Gastroesophageal sphincter (tissue), 4 donors: ENCODE measurements at regions not wholly inside any gene's neighbourhood (a gene's known extent, or its start where the extent isn't known, plus 50 kb on each side); places are given as distances from the start of the nearest gene placed in this dataset.
"Not testable (repeated sequence)": the region's sequence is repeated elsewhere in the genome, so short reads cannot be mapped to it uniquely, and the experiment has no call there.

Experiments
- ATAC-seq: fragments of 150-250 bp; one replicate; pipeline ENCODE4 v1.9.1; 2016; ENCODE audit warnings: mild to moderate bottlenecking, moderate library complexity
- H3K27ac ChIP-seq, 4 donors: fragments of 200-600 bp; sonication (generic) in 3 of 4; 1 replicate in 3 of 4; 2 replicates in 1 of 4; pipeline ENCODE4 v1.5.1; 2016 to 2019
- H3K27me3 ChIP-seq: fragments of 200-600 bp; sonication (generic); one replicate; pipeline ENCODE4 v1.5.1; 2019
- H3K36me3 ChIP-seq, 2 donors: fragments of 200-600 bp; sonication (generic); one replicate each; pipeline ENCODE4 v1.5.1; 2019; ENCODE audit warnings: control low read depth in 1 of 2
- H3K4me1 ChIP-seq, 3 donors: fragments of 200-600 bp; sonication (generic); 1 replicate in 2 of 3; 2 replicates in 1 of 3; pipeline ENCODE4 v1.5.1; 2016 to 2019; ENCODE audit warnings: control low read depth in 2 of 3
- H3K4me3 ChIP-seq, 2 donors: fragments of 200-600 bp; sonication (generic); one replicate each; pipeline ENCODE4 v1.5.1; 2019; ENCODE audit warnings: mild to moderate bottlenecking in 1 of 2, moderate library complexity in 1 of 2
- H3K9me3 ChIP-seq, 3 donors: fragments of 200-600 bp; sonication (generic); one replicate each; pipeline ENCODE4 v1.5.1; 2017 to 2019; ENCODE audit warnings: control low read depth in 2 of 3
- EP300 ChIP-seq: sonication (generic); formaldehyde crosslinking; IDR thresholded peaks from one replicate; pipeline ENCODE4 v1.6.1; 2017; ENCODE audit warnings: antibody characterized with exemption, mild to moderate bottlenecking
- POLR2A ChIP-seq, 2 donors: fragments of 450-650 bp; IDR thresholded peaks; one replicate each; pipeline ENCODE4 v1.6.1; 2017; ENCODE audit warnings: antibody characterized with exemption in 2 of 2, mild to moderate bottlenecking in 2 of 2, moderate library complexity in 1 of 2
- POLR2AphosphoS5 ChIP-seq: sonication (generic); formaldehyde crosslinking; IDR thresholded peaks from one replicate; pipeline ENCODE4 v1.6.1; 2017; ENCODE audit warnings: antibody characterized with exemption
- WGBS, 2 donors: methylation state at CpG; one replicate each; pipeline ENCODE4 v1.1.5; 2018; ENCODE audit warnings: low coverage in 1 of 2; 5-methylcytosine and 5-hydroxymethylcytosine counted together
- TF ChIP-seq, protein P1 (sequence below), 4 experiments: fragments of 200-600 bp in 2 of 4; fragments of 450-650 bp in 2 of 4; sonication (generic) in 1 of 4; IDR thresholded peaks; one replicate each; pipeline ENCODE4 v1.5.1; 2017 to 2019; ENCODE audit warnings: antibody characterized with exemption in 4 of 4, mild to moderate bottlenecking in 2 of 4, moderate library complexity in 2 of 4

DNA sequence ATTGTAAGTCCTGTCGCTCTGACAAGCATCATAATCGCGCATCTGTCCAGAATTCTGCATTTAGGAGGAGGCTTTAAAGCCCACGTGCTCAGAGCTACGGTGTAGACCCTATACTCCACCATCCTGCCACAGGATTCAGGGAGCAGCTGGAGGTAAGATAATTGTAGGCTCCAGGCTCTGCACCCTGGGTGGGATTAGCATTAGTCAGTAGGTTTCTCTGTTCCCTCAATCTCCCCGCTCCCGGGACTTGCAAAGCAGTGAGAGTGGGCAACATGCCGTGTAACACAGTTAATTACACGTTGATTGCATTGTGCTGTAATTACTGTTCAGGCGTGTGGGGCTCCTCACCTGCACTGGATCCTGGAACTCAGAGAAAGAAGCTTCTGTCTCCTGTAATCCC is 89.3 kb upstream of the CUX1 start:
- H3K36me3 ChIP-seq = no peaks in the 10 kb centered on the region
- no peak for ATAC-seq
- peaks cover 0 to 4% (median 0%) of the 10 kb centered on the region in 3 donors for H3K9me3 ChIP-seq
- H3K27me3 ChIP-seq = no peaks in the 10 kb centered on the region
- peaks cover 0 to 6% (median 2%) of the 10 kb centered on the region in 3 donors for H3K4me1 ChIP-seq
- no peak overlapping the region for H3K27ac ChIP-seq
- TF ChIP-seq POLR2A (IDR thresholded peaks at IDR 0.05) = no peak
- TF ChIP-seq, protein P1, sequence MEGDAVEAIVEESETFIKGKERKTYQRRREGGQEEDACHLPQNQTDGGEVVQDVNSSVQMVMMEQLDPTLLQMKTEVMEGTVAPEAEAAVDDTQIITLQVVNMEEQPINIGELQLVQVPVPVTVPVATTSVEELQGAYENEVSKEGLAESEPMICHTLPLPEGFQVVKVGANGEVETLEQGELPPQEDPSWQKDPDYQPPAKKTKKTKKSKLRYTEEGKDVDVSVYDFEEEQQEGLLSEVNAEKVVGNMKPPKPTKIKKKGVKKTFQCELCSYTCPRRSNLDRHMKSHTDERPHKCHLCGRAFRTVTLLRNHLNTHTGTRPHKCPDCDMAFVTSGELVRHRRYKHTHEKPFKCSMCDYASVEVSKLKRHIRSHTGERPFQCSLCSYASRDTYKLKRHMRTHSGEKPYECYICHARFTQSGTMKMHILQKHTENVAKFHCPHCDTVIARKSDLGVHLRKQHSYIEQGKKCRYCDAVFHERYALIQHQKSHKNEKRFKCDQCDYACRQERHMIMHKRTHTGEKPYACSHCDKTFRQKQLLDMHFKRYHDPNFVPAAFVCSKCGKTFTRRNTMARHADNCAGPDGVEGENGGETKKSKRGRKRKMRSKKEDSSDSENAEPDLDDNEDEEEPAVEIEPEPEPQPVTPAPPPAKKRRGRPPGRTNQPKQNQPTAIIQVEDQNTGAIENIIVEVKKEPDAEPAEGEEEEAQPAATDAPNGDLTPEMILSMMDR (IDR thresholded peaks at IDR 0.05) = no peak
- TF ChIP-seq POLR2AphosphoS5 = no peak
- TF ChIP-seq EP300 = no peak
- no peak overlapping the region for H3K4me3 ChIP-seq
- WGBS, 2 donors = 75 to 83% methylated on average over 4 to 5 of the region's 10 CpGs

DNA sequence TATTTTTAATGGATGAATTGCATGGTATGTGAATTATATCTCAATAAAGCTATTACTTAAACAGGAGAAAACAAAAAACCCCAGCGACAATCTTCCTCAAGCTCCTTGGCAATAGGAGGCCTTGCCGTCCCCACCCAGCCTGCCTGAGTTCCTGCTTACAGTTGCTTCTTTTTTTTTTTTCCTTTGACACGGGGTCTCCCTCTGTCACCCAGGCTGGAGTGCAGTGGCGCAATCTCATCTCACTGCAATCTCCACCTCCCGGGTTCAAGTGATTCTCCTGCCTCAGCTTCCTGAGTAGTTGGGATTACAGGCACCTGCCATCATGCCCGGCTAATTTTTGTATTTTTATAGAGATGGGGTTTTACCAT is 88.6 kb upstream of the CUX1 start:
- ATAC-seq, H3K36me3 ChIP-seq, H3K4me3 ChIP-seq, H3K27ac ChIP-seq, H3K9me3 ChIP-seq, H3K27me3 ChIP-seq: not testable (repeated sequence)
- WGBS, 2 donors = 73 to 75% methylated on average over 5 to 6 of the region's 6 CpGs
- peaks cover 0 to 13% (median 6%) of the 10 kb centered on the region in 3 donors for H3K4me1 ChIP-seq

DNA sequence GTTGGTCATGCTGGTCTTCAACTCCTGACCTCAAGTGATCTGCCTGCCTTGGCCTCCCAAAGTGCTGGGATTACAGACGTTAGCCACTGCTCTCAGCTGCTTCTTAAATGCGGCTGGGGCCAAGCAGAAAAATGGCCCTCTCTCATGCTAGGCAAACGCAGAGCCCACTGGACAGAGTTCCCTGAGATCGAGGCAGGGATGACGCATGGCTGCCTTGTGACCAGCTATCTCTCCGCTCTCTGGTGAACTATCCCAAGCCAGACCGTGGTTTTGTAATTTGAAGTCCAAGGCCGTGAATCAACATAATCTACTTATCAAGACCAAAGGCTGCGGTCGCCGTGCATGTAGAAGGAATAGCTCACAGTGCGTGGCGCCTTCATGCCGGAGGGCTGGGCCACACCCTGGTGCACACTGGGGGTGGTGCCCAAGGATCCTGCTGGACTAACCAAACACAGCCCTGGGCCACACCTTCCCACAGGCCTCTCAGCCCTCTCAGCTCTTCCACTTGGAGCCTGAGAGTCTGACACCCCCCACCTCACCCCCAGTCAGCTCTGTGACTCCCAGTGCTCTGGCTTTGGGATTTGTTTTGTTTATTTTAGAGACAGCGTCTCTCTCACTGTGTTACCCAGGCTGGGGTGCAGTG is 88.1 kb upstream of the CUX1 start:
- Histone ChIP-seq H3K36me3 (no peaks in the 10 kb centered on the region), H3K9me3 (no peaks in the 10 kb centered on the region), H3K27ac (no peak overlapping the region), H3K27me3 (no peaks in the 10 kb centered on the region), H3K4me1 (peaks cover 0 to 18% (median 6%) of the 10 kb centered on the region in 3 donors), H3K4me3 (no peak overlapping the region)
- TF ChIP-seq POLR2A (IDR thresholded peaks at IDR 0.05) (no peak), POLR2AphosphoS5 (no peak), EP300 (no peak)
- TF ChIP-seq, protein P1 (IDR thresholded peaks at IDR 0.05) = no peak
- 89 to 93% methylated on average over 9 to 10 of the region's 15 CpGs for WGBS, 2 donors
- ATAC-seq = no peak

- Histone ChIP-seq H3K27ac (no peak overlapping the region), H3K4me3 (no peak overlapping the region), H3K9me3 (no peaks in the 10 kb centered on the region), H3K36me3 (no peaks in the 10 kb centered on the region), H3K4me1 (peaks cover 0 to 25% (median 6%) of the 10 kb centered on the region in 3 donors), H3K27me3 (no peaks in the 10 kb centered on the region)
- no peak for TF ChIP-seq POLR2A (IDR thresholded peaks at IDR 0.05)
- TF ChIP-seq EP300 = no peak
- no peak for TF ChIP-seq POLR2AphosphoS5
- TF ChIP-seq, protein P1 (IDR thresholded peaks at IDR 0.05) = no peak
- ATAC-seq = no peak
- WGBS, 2 donors = 70 to 78% methylated on average over 3 to 9 of the region's 11 CpGs
These were observed 85.8 kb upstream of the CUX1 start for GRCh38 chr7:101731502-101732084.

- Histone ChIP-seq H3K4me1 (peaks cover 0 to 25% (median 6%) of the 10 kb centered on the region in 3 donors), H3K9me3 (no peaks in the 10 kb centered on the region), H3K36me3 (no peaks in the 10 kb centered on the region), H3K27me3 (no peaks in the 10 kb centered on the region), H3K27ac (peak overlapping the region; percentile 59 to 82 (median 76)), H3K4me3 (peak overlapping the region; percentile 43 to 50)
- ATAC-seq = peak; percentile 67
- no peak for TF ChIP-seq POLR2A (IDR thresholded peaks at IDR 0.05)
- peak; percentile 27 for TF ChIP-seq POLR2AphosphoS5
- 29% methylated on average over 9 of the region's 24 CpGs; no CpG with 5 or more reads in 1 of the 2 donors for WGBS, 2 donors
These were observed 83.5 kb upstream of the CUX1 start for GRCh38 chr7:101733713-101734475.
